ENCODE measurements at regions not wholly inside any gene's neighbourhood (a gene's known extent, or its start where the extent isn't known, plus 50 kb on each side); places are given as distances from the start of the nearest gene placed in this dataset.

DNA sequence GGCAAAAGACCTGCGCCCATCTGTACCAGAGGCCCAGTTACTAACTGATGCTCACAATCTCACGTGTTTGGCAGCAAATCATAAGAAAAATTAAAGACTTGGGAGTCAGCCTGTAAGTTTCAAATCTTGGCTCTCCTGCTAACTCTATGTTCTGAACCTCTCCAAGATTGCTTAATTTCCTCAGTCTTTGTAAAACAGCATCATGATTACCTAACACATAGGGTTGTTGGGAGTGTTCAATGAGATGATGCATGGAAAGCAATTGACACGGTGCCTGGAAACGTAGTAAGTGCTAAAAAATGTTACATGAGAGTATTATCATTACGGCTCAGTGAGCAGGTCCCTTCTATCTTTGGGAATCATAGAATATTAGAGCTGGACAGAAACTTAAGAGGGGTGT lies 497.6 kb upstream of the TCF4 start:
- Histone ChIP-seq H3K9me3 (ENCODE audit: control insufficient read depth, insufficient read depth, low read depth, low read length) (no peaks in the 10 kb centered on the region), H4K20me1 (ENCODE audit: control insufficient read depth, extremely low read depth, insufficient read depth, low read length) (no peaks in the 10 kb centered on the region), H2AFZ (ENCODE audit: low read length) (no peak overlapping the region), H3K4me2 (ENCODE audit: extremely low read depth, insufficient read depth, low read length) (no peak overlapping the region), H3K27me3 (ENCODE audit: control insufficient read depth, insufficient read depth, low read length) (no peaks in the 10 kb centered on the region), H3K4me3 (replicated peaks in 1 of 4; ENCODE audit: control extremely low read depth in 1 of 4, insufficient read depth in 1 of 4, low read depth in 3 of 4, low read length in 4 of 4) (no peak overlapping the region), H3K79me2 (ENCODE audit: control insufficient read depth, insufficient read depth, low read length) (no peaks in the 10 kb centered on the region), H3K4me1 (ENCODE audit: control insufficient read depth, extremely low read depth, insufficient read depth, low read length) (peaks cover 4% of the 10 kb centered on the region), H3K36me3 (ENCODE audit: control insufficient read depth, insufficient read depth, low read length) (no peaks in the 10 kb centered on the region), H3K9ac (ENCODE audit: insufficient read depth, low read length) (no peak overlapping the region), H3K27ac (ENCODE audit: insufficient read depth, low read length) (no peak overlapping the region)
- no peak for TF ChIP-seq EZH2 (IDR thresholded peaks at IDR 0.05; ENCODE audit: low read length, missing control alignments)
- TF ChIP-seq CTCF (conservative IDR thresholded peaks at IDR 0.05 in 1 of 2, IDR thresholded peaks at IDR 0.05 in 1 of 2; ENCODE audit: low read depth in 1 of 2, low read length in 2 of 2): no peak
- DNase-seq (ENCODE audit: low read depth in 2 of 2): peak; percentile 90 to 94

GRCh38 chr18:56083523-56084287 lies 495.7 kb upstream of the TCF4 start:
- Histone ChIP-seq H3K79me2 (ENCODE audit: control insufficient read depth, insufficient read depth, low read length) (no peaks in the 10 kb centered on the region), H3K4me1 (ENCODE audit: control insufficient read depth, extremely low read depth, insufficient read depth, low read length) (peaks cover 4% of the 10 kb centered on the region), H3K27ac (ENCODE audit: insufficient read depth, low read length) (no peak overlapping the region), H3K9me3 (ENCODE audit: control insufficient read depth, insufficient read depth, low read depth, low read length) (no peaks in the 10 kb centered on the region), H3K4me3 (replicated peaks in 1 of 4; ENCODE audit: control extremely low read depth in 1 of 4, insufficient read depth in 1 of 4, low read depth in 3 of 4, low read length in 4 of 4) (no peak overlapping the region), H3K9ac (ENCODE audit: insufficient read depth, low read length) (no peak overlapping the region), H4K20me1 (ENCODE audit: control insufficient read depth, extremely low read depth, insufficient read depth, low read length) (no peaks in the 10 kb centered on the region), H3K36me3 (ENCODE audit: control insufficient read depth, insufficient read depth, low read length) (no peaks in the 10 kb centered on the region), H3K27me3 (ENCODE audit: control insufficient read depth, insufficient read depth, low read length) (no peaks in the 10 kb centered on the region), H3K4me2 (ENCODE audit: extremely low read depth, insufficient read depth, low read length) (no peak overlapping the region), H2AFZ (ENCODE audit: low read length) (no peak overlapping the region)
- TF ChIP-seq EZH2 (IDR thresholded peaks at IDR 0.05; ENCODE audit: low read length, missing control alignments): no peak
- DNase-seq (ENCODE audit: low read depth in 2 of 2): peak in 1 of 2 donors; percentile 34

DNA sequence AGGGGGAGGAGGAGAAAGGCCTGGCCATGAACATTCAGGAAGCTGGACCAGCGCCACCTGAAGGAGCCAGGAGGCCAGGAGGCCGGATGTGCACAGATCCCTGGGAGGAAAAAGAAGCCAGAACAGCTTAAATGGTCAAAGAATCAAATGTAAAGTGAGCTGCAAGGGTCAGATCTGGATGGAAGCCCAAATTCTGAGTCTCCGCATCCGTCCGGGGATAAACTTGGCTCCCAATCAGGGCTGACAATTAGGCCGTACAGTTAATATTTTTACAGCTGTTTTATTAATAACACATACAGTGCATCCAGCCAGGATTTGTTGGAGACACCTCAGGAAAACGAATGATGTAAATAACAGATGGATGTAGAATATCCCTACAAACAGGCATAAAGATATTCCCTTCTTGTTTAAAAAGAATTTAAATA lies 495.1 kb upstream of the TCF4 start:
- no peaks in the 10 kb centered on the region for H4K20me1 ChIP-seq (ENCODE audit: control insufficient read depth, extremely low read depth, insufficient read depth, low read length)
- no peak for TF ChIP-seq EZH2 (IDR thresholded peaks at IDR 0.05; ENCODE audit: low read length, missing control alignments)
- TF ChIP-seq CTCF (conservative IDR thresholded peaks at IDR 0.05 in 1 of 2, IDR thresholded peaks at IDR 0.05 in 1 of 2; ENCODE audit: low read depth in 1 of 2, low read length in 2 of 2): no peak
- H3K9me3 ChIP-seq (ENCODE audit: control insufficient read depth, insufficient read depth, low read depth, low read length): no peaks in the 10 kb centered on the region
- H3K27ac ChIP-seq (ENCODE audit: insufficient read depth, low read length): no peak overlapping the region
- H3K27me3 ChIP-seq (ENCODE audit: control insufficient read depth, insufficient read depth, low read length): no peaks in the 10 kb centered on the region
- no peak overlapping the region for H3K4me2 ChIP-seq (ENCODE audit: extremely low read depth, insufficient read depth, low read length)
- H3K36me3 ChIP-seq (ENCODE audit: control insufficient read depth, insufficient read depth, low read length): no peaks in the 10 kb centered on the region
- H2AFZ ChIP-seq (ENCODE audit: low read length): no peak overlapping the region
- peaks cover 4% of the 10 kb centered on the region for H3K4me1 ChIP-seq (ENCODE audit: control insufficient read depth, extremely low read depth, insufficient read depth, low read length)
- no peaks in the 10 kb centered on the region for H3K79me2 ChIP-seq (ENCODE audit: control insufficient read depth, insufficient read depth, low read length)
- DNase-seq (ENCODE audit: low read depth in 2 of 2): peak; percentile 78 to 93
- no peak overlapping the region for H3K9ac ChIP-seq (ENCODE audit: insufficient read depth, low read length)
- no peak overlapping the region for H3K4me3 ChIP-seq (replicated peaks in 1 of 4; ENCODE audit: control extremely low read depth in 1 of 4, insufficient read depth in 1 of 4, low read depth in 3 of 4, low read length in 4 of 4)

Measured in fibroblast of lung (primary cell).